MM.1S (cell line): ENCODE measurements at regions not wholly inside any gene's neighbourhood (a gene's known extent, or its start where the extent isn't known, plus 50 kb on each side); places are given as distances from the start of the nearest gene placed in this dataset.

Source experiments
- EZH2 ChIP-seq: fragments of 300-600 bp; sonication (generic); optimal IDR thresholded peaks from 2 replicates; pipeline ENCODE3; 2017; ENCODE audit warnings: low read depth, mild to moderate bottlenecking, antibody characterized with exemption, low read length, mixed read lengths
- EZH2phosphoT487 ChIP-seq: fragments of 300-600 bp; sonication (generic); IDR thresholded peaks from 2 replicates; pipeline ENCODE4 v1.6.1; 2018; ENCODE audit warnings: antibody characterized with exemption, low read length
- TF ChIP-seq, protein P1 (sequence below): fragments of 300-600 bp; sonication (generic); IDR thresholded peaks from 2 replicates; pipeline ENCODE4 v1.5.1; 2016; ENCODE audit warnings: antibody characterized with exemption, low read length, mixed read lengths

- TF ChIP-seq, protein P1, sequence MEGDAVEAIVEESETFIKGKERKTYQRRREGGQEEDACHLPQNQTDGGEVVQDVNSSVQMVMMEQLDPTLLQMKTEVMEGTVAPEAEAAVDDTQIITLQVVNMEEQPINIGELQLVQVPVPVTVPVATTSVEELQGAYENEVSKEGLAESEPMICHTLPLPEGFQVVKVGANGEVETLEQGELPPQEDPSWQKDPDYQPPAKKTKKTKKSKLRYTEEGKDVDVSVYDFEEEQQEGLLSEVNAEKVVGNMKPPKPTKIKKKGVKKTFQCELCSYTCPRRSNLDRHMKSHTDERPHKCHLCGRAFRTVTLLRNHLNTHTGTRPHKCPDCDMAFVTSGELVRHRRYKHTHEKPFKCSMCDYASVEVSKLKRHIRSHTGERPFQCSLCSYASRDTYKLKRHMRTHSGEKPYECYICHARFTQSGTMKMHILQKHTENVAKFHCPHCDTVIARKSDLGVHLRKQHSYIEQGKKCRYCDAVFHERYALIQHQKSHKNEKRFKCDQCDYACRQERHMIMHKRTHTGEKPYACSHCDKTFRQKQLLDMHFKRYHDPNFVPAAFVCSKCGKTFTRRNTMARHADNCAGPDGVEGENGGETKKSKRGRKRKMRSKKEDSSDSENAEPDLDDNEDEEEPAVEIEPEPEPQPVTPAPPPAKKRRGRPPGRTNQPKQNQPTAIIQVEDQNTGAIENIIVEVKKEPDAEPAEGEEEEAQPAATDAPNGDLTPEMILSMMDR, result no peak
- no peak for TF ChIP-seq EZH2
- no peak for TF ChIP-seq EZH2phosphoT487
Measured at GRCh38 chr4:45102716-45103115, 376.4 kb upstream of the GNPDA2 start.
